Endodermal cell (in vitro differentiated cells): ENCODE measurements at regions not wholly inside any gene's neighbourhood (a gene's known extent, or its start where the extent isn't known, plus 50 kb on each side); places are given as distances from the start of the nearest gene placed in this dataset.

Experiments
- DNase-seq: peaks from one replicate; pipeline ENCODE4 v3.0.0-alpha.2; 2017
- H3K27ac ChIP-seq: 2 replicates; pipeline ENCODE4 v1.5.1; 2013; ENCODE audit warnings: mild to moderate bottlenecking, low read depth, low read length, moderate library complexity
- H3K27me3 ChIP-seq: 2 replicates; pipeline ENCODE4 v1.6.1; 2013; ENCODE audit warnings: mild to moderate bottlenecking, low read length, moderate library complexity; ENCODE audit not compliant: insufficient read depth, control insufficient read depth, poor library complexity, severe bottlenecking
- H3K36me3 ChIP-seq: 2 replicates; pipeline ENCODE4 v1.7.0; 2013; ENCODE audit warnings: mild to moderate bottlenecking, low read length, moderate library complexity; ENCODE audit not compliant: control insufficient read depth, insufficient read depth
- H3K4me1 ChIP-seq: one replicate; pipeline ENCODE4 v1.7.0; 2013; ENCODE audit warnings: low read length; ENCODE audit not compliant: control insufficient read depth, insufficient read depth
- H3K4me3 ChIP-seq: 2 replicates; pipeline ENCODE4 v1.5.1; 2013; ENCODE audit warnings: mild to moderate bottlenecking, low read length, moderate library complexity
- H3K9ac ChIP-seq: 2 replicates; pipeline ENCODE4 v1.6.1; 2013; ENCODE audit warnings: mild to moderate bottlenecking, low read length, moderate library complexity; ENCODE audit not compliant: poor library complexity, severe bottlenecking; ENCODE audit errors: extremely low read depth
- H3K9me3 ChIP-seq: 2 replicates; pipeline ENCODE4 v1.6.1; 2013; ENCODE audit warnings: mild to moderate bottlenecking, low read length, moderate library complexity; ENCODE audit not compliant: control insufficient read depth
- H3K27ac Mint-ChIP-seq: 2 replicates; pipeline ENCODE4 v1.8.0; 2020; ENCODE audit warnings: mixed read lengths
- H3K27me3 Mint-ChIP-seq: 2 replicates; pipeline ENCODE4 v1.8.0; 2021; ENCODE audit warnings: mild to moderate bottlenecking, mixed read lengths; ENCODE audit not compliant: insufficient read depth
- H3K36me3 Mint-ChIP-seq: 2 replicates; pipeline ENCODE4 v1.8.0; 2020; ENCODE audit warnings: low read depth, mixed read lengths
- H3K4me1 Mint-ChIP-seq: 2 replicates; pipeline ENCODE4 v1.8.0; 2020; ENCODE audit warnings: mixed read lengths
- H3K4me3 Mint-ChIP-seq: 2 replicates; pipeline ENCODE4 v1.8.0; 2020; ENCODE audit warnings: mild to moderate bottlenecking, moderate library complexity, mixed read lengths
- H3K9me3 Mint-ChIP-seq: 2 replicates; pipeline ENCODE4 v1.8.0; 2020; ENCODE audit warnings: mild to moderate bottlenecking, mixed read lengths
- WGBS, 2 experiments: methylation state at CpG; one replicate each; pipeline versions ENCODE4 v1.1.5 to v1.1.7; 2013; ENCODE audit warnings: missing lambda C conversion rate in 2 of 2, mixed read lengths in 1 of 2; ENCODE audit not compliant: insufficient coverage in 1 of 2, insufficient read length in 1 of 2; 5-methylcytosine and 5-hydroxymethylcytosine counted together
- TF ChIP-seq, protein P1 (sequence below): fragments of 200-600 bp; sonication (generic); conservative IDR thresholded peaks from 2 replicates; pipeline ENCODE4 v1.5.0; 2021; ENCODE audit warnings: antibody characterized with exemption, mild to moderate bottlenecking

DNA sequence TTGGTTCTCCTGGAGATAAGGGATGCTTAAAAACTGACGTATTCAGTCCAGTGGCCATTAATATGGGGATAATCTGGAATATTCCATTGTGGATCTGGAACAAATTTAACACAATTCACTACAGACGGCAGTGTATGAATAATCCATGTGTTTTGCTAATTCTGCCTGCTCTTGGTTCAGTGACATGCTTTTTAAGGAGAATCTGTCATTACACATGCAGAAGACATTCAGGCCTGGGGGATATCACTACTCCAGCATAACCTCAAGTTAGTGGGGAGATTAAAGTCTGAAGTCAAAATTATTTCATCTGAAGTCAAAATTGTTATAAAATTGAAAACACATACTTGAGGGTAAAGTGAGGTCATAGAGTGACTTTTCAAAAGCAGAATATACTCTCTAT is 789.3 kb downstream of the USP25 start:
- no peaks in the 10 kb centered on the region for H3K27me3 ChIP-seq
- H3K27ac ChIP-seq: no peak overlapping the region
- DNase-seq: no peak
- H3K4me3 ChIP-seq: no peak overlapping the region
- H3K4me1 ChIP-seq: no peaks in the 10 kb centered on the region
- peaks cover 19% of the 10 kb centered on the region for H3K9me3 ChIP-seq
- no peak overlapping the region for H3K4me3 Mint-ChIP-seq
- WGBS, 2 experiments: 83 to 94% methylated on average over 1 to 2 of the region's 2 CpGs
- H3K9me3 Mint-ChIP-seq: peaks cover 14% of the 10 kb centered on the region
- H3K9ac ChIP-seq: no peak overlapping the region
- TF ChIP-seq, protein P1, sequence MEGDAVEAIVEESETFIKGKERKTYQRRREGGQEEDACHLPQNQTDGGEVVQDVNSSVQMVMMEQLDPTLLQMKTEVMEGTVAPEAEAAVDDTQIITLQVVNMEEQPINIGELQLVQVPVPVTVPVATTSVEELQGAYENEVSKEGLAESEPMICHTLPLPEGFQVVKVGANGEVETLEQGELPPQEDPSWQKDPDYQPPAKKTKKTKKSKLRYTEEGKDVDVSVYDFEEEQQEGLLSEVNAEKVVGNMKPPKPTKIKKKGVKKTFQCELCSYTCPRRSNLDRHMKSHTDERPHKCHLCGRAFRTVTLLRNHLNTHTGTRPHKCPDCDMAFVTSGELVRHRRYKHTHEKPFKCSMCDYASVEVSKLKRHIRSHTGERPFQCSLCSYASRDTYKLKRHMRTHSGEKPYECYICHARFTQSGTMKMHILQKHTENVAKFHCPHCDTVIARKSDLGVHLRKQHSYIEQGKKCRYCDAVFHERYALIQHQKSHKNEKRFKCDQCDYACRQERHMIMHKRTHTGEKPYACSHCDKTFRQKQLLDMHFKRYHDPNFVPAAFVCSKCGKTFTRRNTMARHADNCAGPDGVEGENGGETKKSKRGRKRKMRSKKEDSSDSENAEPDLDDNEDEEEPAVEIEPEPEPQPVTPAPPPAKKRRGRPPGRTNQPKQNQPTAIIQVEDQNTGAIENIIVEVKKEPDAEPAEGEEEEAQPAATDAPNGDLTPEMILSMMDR: no peak
- H3K27me3 Mint-ChIP-seq: no peaks in the 10 kb centered on the region
- peaks cover 12% of the 10 kb centered on the region for H3K4me1 Mint-ChIP-seq
- no peaks in the 10 kb centered on the region for H3K36me3 ChIP-seq
- peaks cover 5% of the 10 kb centered on the region for H3K36me3 Mint-ChIP-seq
- no peak overlapping the region for H3K27ac Mint-ChIP-seq

DNA sequence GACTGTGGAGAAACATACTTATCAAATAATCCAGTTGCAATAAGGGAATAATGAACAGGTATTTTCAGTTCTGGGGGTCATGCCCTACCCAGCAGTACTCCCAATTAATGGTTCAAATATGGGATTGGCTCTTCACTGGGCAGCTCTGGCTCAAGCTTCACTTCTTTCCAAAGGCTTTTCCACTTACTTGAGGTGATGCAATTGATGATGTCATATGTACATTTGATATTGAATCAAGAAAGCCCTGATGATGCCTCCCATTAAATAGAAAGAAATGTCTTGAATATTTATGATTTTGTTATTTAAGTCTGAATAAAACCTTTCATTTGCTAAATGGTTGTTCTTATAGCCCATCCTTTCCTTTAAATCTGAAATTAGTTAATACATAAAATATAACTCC is 789.9 kb downstream of the USP25 start:
- Mint-ChIP-seq H3K9me3 (peaks cover 12% of the 10 kb centered on the region), H3K27ac (no peak overlapping the region), H3K36me3 (peaks cover 5% of the 10 kb centered on the region), H3K4me3 (no peak overlapping the region), H3K27me3 (no peaks in the 10 kb centered on the region), H3K4me1 (peaks cover 15% of the 10 kb centered on the region)
- DNase-seq: no peak
- Histone ChIP-seq H3K9ac (no peak overlapping the region), H3K4me3 (no peak overlapping the region), H3K4me1 (no peaks in the 10 kb centered on the region), H3K27me3 (no peaks in the 10 kb centered on the region), H3K36me3 (no peaks in the 10 kb centered on the region), H3K9me3 (peaks cover 19% of the 10 kb centered on the region), H3K27ac (no peak overlapping the region)
- TF ChIP-seq, protein P1: no peak

DNA sequence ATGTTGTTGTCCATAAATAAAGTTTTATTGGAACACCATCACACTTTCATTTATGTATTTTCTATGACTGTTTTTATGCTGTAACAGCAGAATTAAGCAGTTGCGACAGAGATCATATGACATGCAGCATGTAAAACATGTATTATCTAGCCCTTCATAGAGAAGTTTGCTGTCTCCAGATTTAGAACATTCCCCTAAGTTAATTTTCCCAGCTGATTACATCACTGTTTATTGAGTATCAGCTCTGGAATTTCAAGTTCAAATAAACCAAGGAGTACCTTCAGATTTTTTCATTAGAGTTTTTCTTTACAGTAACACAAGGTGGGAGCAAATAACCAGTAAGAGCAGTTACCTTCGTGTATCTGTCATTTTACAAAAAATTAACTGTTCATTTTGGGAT is 792.8 kb downstream of the USP25 start:
- Histone ChIP-seq H3K27me3 (no peaks in the 10 kb centered on the region), H3K27ac (no peak overlapping the region), H3K4me1 (no peaks in the 10 kb centered on the region), H3K36me3 (no peaks in the 10 kb centered on the region), H3K4me3 (no peak overlapping the region), H3K9ac (no peak overlapping the region), H3K9me3 (no peaks in the 10 kb centered on the region)
- TF ChIP-seq, protein P1: no peak
- peaks cover 16% of the 10 kb centered on the region for H3K4me1 Mint-ChIP-seq
- no peak overlapping the region for H3K27ac Mint-ChIP-seq
- no peaks in the 10 kb centered on the region for H3K27me3 Mint-ChIP-seq
- no peak overlapping the region for H3K4me3 Mint-ChIP-seq
- H3K9me3 Mint-ChIP-seq: no peaks in the 10 kb centered on the region
- H3K36me3 Mint-ChIP-seq: no peaks in the 10 kb centered on the region
- WGBS, 2 experiments: 92 to 100% methylated on average over 1 to 2 of the region's 2 CpGs
- no peak for DNase-seq
